SH-SY5Y (cell line): ENCODE measurements at regions not wholly inside any gene's neighbourhood (a gene's known extent, or its start where the extent isn't known, plus 50 kb on each side); places are given as distances from the start of the nearest gene placed in this dataset.

ENCODE experiments used
- GATA2 ChIP-seq: IDR thresholded peaks from 2 replicates; pipeline ENCODE4 v1.6.1; 2011; ENCODE audit warnings: mild to moderate bottlenecking, low read depth, low read length
- GATA3 ChIP-seq: IDR thresholded peaks from 2 replicates; pipeline ENCODE4 v1.6.1; 2011; ENCODE audit warnings: low read depth, mild to moderate bottlenecking, low read length, moderate library complexity

- no peak for TF ChIP-seq GATA2
- no peak for TF ChIP-seq GATA3
Measured at GRCh38 chr14:82411298-82411697, 877.6 kb upstream of the SEL1L start.
